Caco-2 (cell line): ENCODE measurements at regions not wholly inside any gene's neighbourhood (a gene's known extent, or its start where the extent isn't known, plus 50 kb on each side); places are given as distances from the start of the nearest gene placed in this dataset.
"Not testable (repeated sequence)": the region's sequence is repeated elsewhere in the genome, so short reads cannot be mapped to it uniquely, and the experiment has no call there.

Experiments used
- BruUV-seq: library from RNA; stranded (reverse); fragments of 400-500 nt; replicated peaks from 2 replicates; lab custom pipeline; 2021; lab: Mats Ljungman, UMichigan
- CTCF ChIA-PET: fragments of 300-600 bp; sonication (Branson Sonifier 250); formaldehyde crosslinking; loops from one replicate; lab custom pipeline; 2022; ENCODE audit warnings: antibody characterized with exemption; lab: Charles Lee
- POLR2A ChIA-PET: fragments of 300-600 bp; sonication (Branson Sonifier 250); formaldehyde crosslinking; loops from one replicate; lab custom pipeline; 2022; ENCODE audit warnings: antibody characterized with exemption; lab: Charles Lee
- DNase-seq, 2 experiments: peaks; one replicate each; pipeline versions ENCODE4 v3.0.0 to v3.0.0-alpha.2; 2020 to 2022
- H3K27me3 ChIP-seq: replicated peaks from 2 replicates; pipeline ENCODE4 v1.6.0; 2011; ENCODE audit warnings: low read length; ENCODE audit not compliant: control insufficient read depth, insufficient read depth
- H3K36me3 ChIP-seq: 2 replicates; pipeline ENCODE4 v1.5.1; 2011; ENCODE audit warnings: low read length; ENCODE audit not compliant: control insufficient read depth, insufficient read depth
- H3K4me1 ChIP-seq: fragments of 250-450 bp; sonication (Bioruptor Pico); 2 replicates; pipeline ENCODE4 v1.5.1; 2020; ENCODE audit warnings: mild to moderate bottlenecking
- H3K4me3 ChIP-seq: 2 replicates; pipeline ENCODE4 v1.5.1; 2011; ENCODE audit warnings: low read depth, mild to moderate bottlenecking, control low read depth, low read length
- H3K9me3 ChIP-seq: fragments of 250-450 bp; sonication (Bioruptor Pico); 2 replicates; pipeline ENCODE4 v1.5.1; 2020; ENCODE audit warnings: mild to moderate bottlenecking, moderate library complexity
- H3K27ac Mint-ChIP-seq: one replicate; pipeline ENCODE4 v1.8.0; 2022; ENCODE audit warnings: mixed read lengths; ENCODE audit not compliant: unreplicated experiment
- H3K27me3 Mint-ChIP-seq: one replicate; pipeline ENCODE4 v1.8.0; 2022; ENCODE audit warnings: mixed read lengths; ENCODE audit not compliant: insufficient read depth, unreplicated experiment
- H3K36me3 Mint-ChIP-seq: one replicate; pipeline ENCODE4 v1.8.0; 2022; ENCODE audit warnings: mild to moderate bottlenecking, mixed read lengths; ENCODE audit not compliant: insufficient read depth, unreplicated experiment
- H3K4me1 Mint-ChIP-seq: one replicate; pipeline ENCODE4 v1.8.0; 2022; ENCODE audit warnings: low read depth, mixed read lengths; ENCODE audit not compliant: unreplicated experiment
- H3K4me3 Mint-ChIP-seq: one replicate; pipeline ENCODE4 v1.8.0; 2022; ENCODE audit warnings: mild to moderate bottlenecking, moderate library complexity, mixed read lengths; ENCODE audit not compliant: unreplicated experiment
- H3K9me3 Mint-ChIP-seq: one replicate; pipeline ENCODE4 v1.8.0; 2022; ENCODE audit warnings: mixed read lengths; ENCODE audit not compliant: unreplicated experiment
- intact Hi-C: fragments of 100-400 bp; cut with micrococcal nuclease; formaldehyde crosslinking; loops from one replicate; pipeline ENCODE4 v1.10.0; 2022; ENCODE audit not compliant: unreplicated experiment
- TF ChIP-seq, protein P1 (sequence below), 2 experiments: fragments of 200-600 bp in 1 of 2; IDR thresholded peaks; 1 replicate in 1 of 2; 2 replicates in 1 of 2; pipeline versions ENCODE4 v1.5.1 to v1.8.0; 2011 to 2022; ENCODE audit warnings: antibody characterized with exemption in 1 of 2, control low read depth in 1 of 2, inconsistent platforms in 1 of 2, low read depth in 1 of 2, low read length in 1 of 2, mild to moderate bottlenecking in 1 of 2, moderate library complexity in 1 of 2; ENCODE audit not compliant: insufficient read depth in 1 of 2, severe bottlenecking in 1 of 2, unreplicated experiment in 1 of 2

DNA sequence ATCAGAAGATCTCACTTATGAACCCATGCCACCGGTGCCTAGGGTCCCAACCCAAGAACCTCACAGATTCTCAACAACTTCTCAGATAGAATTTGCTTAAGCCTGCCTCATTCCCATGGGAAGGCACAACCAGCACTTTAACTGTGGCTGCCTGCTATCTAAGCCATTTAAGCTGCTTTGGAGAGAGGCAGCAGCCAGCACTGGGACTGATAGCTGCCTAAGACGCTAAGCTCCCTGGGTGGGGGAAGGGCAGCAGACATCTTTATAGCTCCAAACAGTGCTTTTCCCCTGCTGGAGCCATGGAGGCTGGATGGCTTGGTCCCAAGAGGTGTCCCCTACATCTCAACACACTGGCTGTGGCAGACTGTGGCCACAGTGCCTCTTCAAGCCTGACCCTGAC, 1268.6 kb downstream of the FAM133A start:
- no peak overlapping the region for H3K4me3 Mint-ChIP-seq
- POLR2A ChIA-PET = no interaction called here
- no peak for DNase-seq
- Histone ChIP-seq H3K27me3 (no peaks in the 10 kb centered on the region), H3K9me3 (no peaks in the 10 kb centered on the region), H3K36me3 (no peaks in the 10 kb centered on the region), H3K4me3 (no peak overlapping the region), H3K4me1 (no peaks in the 10 kb centered on the region)
- intact Hi-C loops = no loop called here
- TF ChIP-seq, protein P1, sequence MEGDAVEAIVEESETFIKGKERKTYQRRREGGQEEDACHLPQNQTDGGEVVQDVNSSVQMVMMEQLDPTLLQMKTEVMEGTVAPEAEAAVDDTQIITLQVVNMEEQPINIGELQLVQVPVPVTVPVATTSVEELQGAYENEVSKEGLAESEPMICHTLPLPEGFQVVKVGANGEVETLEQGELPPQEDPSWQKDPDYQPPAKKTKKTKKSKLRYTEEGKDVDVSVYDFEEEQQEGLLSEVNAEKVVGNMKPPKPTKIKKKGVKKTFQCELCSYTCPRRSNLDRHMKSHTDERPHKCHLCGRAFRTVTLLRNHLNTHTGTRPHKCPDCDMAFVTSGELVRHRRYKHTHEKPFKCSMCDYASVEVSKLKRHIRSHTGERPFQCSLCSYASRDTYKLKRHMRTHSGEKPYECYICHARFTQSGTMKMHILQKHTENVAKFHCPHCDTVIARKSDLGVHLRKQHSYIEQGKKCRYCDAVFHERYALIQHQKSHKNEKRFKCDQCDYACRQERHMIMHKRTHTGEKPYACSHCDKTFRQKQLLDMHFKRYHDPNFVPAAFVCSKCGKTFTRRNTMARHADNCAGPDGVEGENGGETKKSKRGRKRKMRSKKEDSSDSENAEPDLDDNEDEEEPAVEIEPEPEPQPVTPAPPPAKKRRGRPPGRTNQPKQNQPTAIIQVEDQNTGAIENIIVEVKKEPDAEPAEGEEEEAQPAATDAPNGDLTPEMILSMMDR (IDR thresholded peaks at IDR 0.05; ENCODE audit: insufficient read depth in 1 of 2, low read depth in 1 of 2, low read length in 1 of 2, severe bottlenecking in 1 of 2, unreplicated experiment in 1 of 2) = no peak
- H3K36me3 Mint-ChIP-seq = no peaks in the 10 kb centered on the region
- no peak overlapping the region for H3K27ac Mint-ChIP-seq
- BruUV-seq = no TSS peak
- H3K9me3 Mint-ChIP-seq = no peaks in the 10 kb centered on the region
- no peaks in the 10 kb centered on the region for H3K4me1 Mint-ChIP-seq
- CTCF ChIA-PET = no interaction called here
- H3K27me3 Mint-ChIP-seq = no peaks in the 10 kb centered on the region

DNA sequence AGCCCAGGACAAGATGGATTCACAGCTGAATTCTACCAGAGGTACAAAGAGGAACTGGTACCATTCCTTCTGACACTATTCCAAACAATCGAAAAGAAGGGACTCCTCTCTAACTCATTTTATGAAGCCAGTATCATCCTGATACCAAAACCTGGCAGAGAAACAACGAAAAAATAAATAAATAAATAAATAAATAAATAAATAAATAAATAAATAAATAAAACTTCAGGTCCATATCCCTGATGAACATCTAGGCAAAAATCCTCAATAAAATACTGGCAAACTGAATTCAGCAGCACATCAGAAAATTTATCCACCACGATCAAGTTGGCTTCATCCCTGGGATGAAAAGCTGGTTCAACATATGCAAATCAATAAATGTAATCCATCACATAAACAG, 1272.1 kb downstream of the FAM133A start:
- H3K9me3 Mint-ChIP-seq, H3K4me1 ChIP-seq, intact Hi-C loops, H3K27me3 Mint-ChIP-seq, H3K4me1 Mint-ChIP-seq, H3K36me3 Mint-ChIP-seq, H3K4me3 Mint-ChIP-seq, CTCF ChIA-PET, H3K27me3 ChIP-seq, H3K27ac Mint-ChIP-seq, BruUV-seq, DNase-seq, H3K36me3 ChIP-seq, H3K9me3 ChIP-seq, POLR2A ChIA-PET, H3K4me3 ChIP-seq: not testable (repeated sequence)

DNA sequence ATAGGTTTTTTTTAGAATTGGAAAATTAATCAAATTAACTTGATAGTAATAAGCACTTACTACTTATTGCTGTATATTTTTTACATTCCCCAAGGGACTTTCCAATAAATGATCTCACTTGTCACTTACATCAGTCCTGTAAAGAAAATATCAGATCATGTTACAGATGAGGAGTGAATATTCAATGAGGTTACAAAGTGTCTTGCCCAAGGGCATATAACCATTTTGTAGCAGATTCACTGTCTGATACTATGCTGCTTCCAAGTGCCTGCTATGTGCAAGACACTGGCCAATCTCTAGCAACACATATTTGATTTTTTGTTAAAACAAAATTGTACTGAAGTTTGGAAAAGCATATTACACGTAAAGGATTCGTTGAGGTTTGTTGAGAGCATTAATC, 1287.7 kb downstream of the FAM133A start:
- DNase-seq = no peak
- no peaks in the 10 kb centered on the region for H3K27me3 ChIP-seq
- H3K4me3 ChIP-seq = no peak overlapping the region
- no peaks in the 10 kb centered on the region for H3K4me1 Mint-ChIP-seq
- no TSS peak for BruUV-seq
- no peaks in the 10 kb centered on the region for H3K36me3 ChIP-seq
- intact Hi-C loops = loop anchor here (10.0 kb wide), 1 partner anchor 113 kb away; no protein-coding TSS in a partner anchor
- H3K9me3 Mint-ChIP-seq = no peaks in the 10 kb centered on the region
- H3K27me3 Mint-ChIP-seq = no peaks in the 10 kb centered on the region
- no peaks in the 10 kb centered on the region for H3K36me3 Mint-ChIP-seq
- H3K4me3 Mint-ChIP-seq = no peak overlapping the region
- POLR2A ChIA-PET = no interaction called here
- CTCF ChIA-PET = no interaction called here
- no peaks in the 10 kb centered on the region for H3K9me3 ChIP-seq
- no peak overlapping the region for H3K27ac Mint-ChIP-seq
- no peaks in the 10 kb centered on the region for H3K4me1 ChIP-seq
- TF ChIP-seq, protein P1 (IDR thresholded peaks at IDR 0.05; ENCODE audit: insufficient read depth in 1 of 2, low read depth in 1 of 2, low read length in 1 of 2, severe bottlenecking in 1 of 2, unreplicated experiment in 1 of 2) = no peak

DNA sequence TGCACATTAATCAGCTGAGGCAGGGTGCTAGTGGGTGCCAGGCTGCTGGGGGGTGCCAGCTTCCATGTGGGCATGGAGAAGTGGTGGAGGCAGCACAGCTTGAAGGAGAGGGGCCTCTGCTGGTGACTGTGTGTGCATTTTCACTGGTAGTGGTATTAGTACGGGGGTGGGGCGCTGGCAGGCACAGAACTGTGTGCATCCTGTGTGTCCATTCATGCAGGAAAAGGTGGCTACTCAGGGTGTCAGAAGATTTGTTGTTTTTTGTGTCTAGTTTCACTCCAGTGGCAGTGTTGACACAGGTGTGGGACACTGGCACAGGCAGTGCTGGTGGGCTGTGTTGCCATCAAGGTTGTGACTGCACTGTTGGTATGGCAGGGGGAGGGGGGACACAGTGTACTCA, 1303.6 kb downstream of the FAM133A start:
- no peaks in the 10 kb centered on the region for H3K36me3 Mint-ChIP-seq
- CTCF ChIA-PET = no interaction called here
- no peak overlapping the region for H3K27ac Mint-ChIP-seq
- DNase-seq = no peak
- POLR2A ChIA-PET = no interaction called here
- no peaks in the 10 kb centered on the region for H3K4me1 Mint-ChIP-seq
- no peaks in the 10 kb centered on the region for H3K36me3 ChIP-seq
- no peak overlapping the region for H3K4me3 ChIP-seq
- H3K4me3 Mint-ChIP-seq = no peak overlapping the region
- no peaks in the 10 kb centered on the region for H3K9me3 Mint-ChIP-seq
- no TSS peak for BruUV-seq
- intact Hi-C loops = no loop called here
- H3K4me1 ChIP-seq = no peaks in the 10 kb centered on the region
- no peaks in the 10 kb centered on the region for H3K27me3 ChIP-seq
- no peaks in the 10 kb centered on the region for H3K27me3 Mint-ChIP-seq
- TF ChIP-seq, protein P1 (IDR thresholded peaks at IDR 0.05; ENCODE audit: insufficient read depth in 1 of 2, low read depth in 1 of 2, low read length in 1 of 2, severe bottlenecking in 1 of 2, unreplicated experiment in 1 of 2) = no peak
- no peaks in the 10 kb centered on the region for H3K9me3 ChIP-seq
